Lower lobe of right lung (tissue), 2 donors: ENCODE measurements at regions not wholly inside any gene's neighbourhood (a gene's known extent, or its start where the extent isn't known, plus 50 kb on each side); places are given as distances from the start of the nearest gene placed in this dataset.

Source experiments
- ATAC-seq, 2 donors: fragments of 200-7000 bp; cut with Tn5 transposase; one replicate each; pipeline ENCODE4 v1.9.1; 2020 to 2022; ENCODE audit warnings: mild to moderate bottlenecking in 2 of 2, moderate library complexity in 2 of 2
- DNase-seq: peaks from one replicate; pipeline ENCODE4 v3.0.0-alpha.2; 2020
- H3K27ac ChIP-seq: fragments of 200-600 bp; one replicate; pipeline ENCODE4 v1.8.0; 2022
- H3K27me3 ChIP-seq: fragments of 200-600 bp; one replicate; pipeline ENCODE4 v1.8.0; 2022; ENCODE audit warnings: low read depth
- H3K36me3 ChIP-seq: fragments of 200-600 bp; one replicate; pipeline ENCODE4 v1.8.0; 2022; ENCODE audit warnings: mild to moderate bottlenecking
- H3K4me1 ChIP-seq: fragments of 200-600 bp; one replicate; pipeline ENCODE4 v1.8.0; 2022
- H3K4me3 ChIP-seq: fragments of 200-600 bp; one replicate; pipeline ENCODE4 v1.8.0; 2022; ENCODE audit warnings: mild to moderate bottlenecking
- H3K9me3 ChIP-seq: fragments of 200-600 bp; one replicate; pipeline ENCODE4 v1.8.0; 2022
- intact Hi-C: fragments of 100-400 bp; cut with DNase I; formaldehyde crosslinking; loops from one replicate; pipeline ENCODE4 v1.11.0; 2022
- TF ChIP-seq, protein P1 (sequence below): fragments of 200-600 bp; IDR thresholded peaks from one replicate; pipeline ENCODE4 v1.8.0; 2022; ENCODE audit warnings: antibody characterized with exemption, mild to moderate bottlenecking
- donor health status: DM: no; HTN: yes; CAD: no; lungs with severe emphysema.

GRCh38 chrX:20742106-20742505 lies 475.4 kb upstream of the RPS6KA3 start:
- Histone ChIP-seq H3K4me3 (no peak overlapping the region), H3K27ac (no peak overlapping the region), H3K36me3 (no peaks in the 10 kb centered on the region), H3K4me1 (no peaks in the 10 kb centered on the region), H3K9me3 (no peaks in the 10 kb centered on the region), H3K27me3 (no peaks in the 10 kb centered on the region)
- ATAC-seq (no peak), DNase-seq (no peak)
- intact Hi-C loops = no loop called here
- TF ChIP-seq, protein P1, sequence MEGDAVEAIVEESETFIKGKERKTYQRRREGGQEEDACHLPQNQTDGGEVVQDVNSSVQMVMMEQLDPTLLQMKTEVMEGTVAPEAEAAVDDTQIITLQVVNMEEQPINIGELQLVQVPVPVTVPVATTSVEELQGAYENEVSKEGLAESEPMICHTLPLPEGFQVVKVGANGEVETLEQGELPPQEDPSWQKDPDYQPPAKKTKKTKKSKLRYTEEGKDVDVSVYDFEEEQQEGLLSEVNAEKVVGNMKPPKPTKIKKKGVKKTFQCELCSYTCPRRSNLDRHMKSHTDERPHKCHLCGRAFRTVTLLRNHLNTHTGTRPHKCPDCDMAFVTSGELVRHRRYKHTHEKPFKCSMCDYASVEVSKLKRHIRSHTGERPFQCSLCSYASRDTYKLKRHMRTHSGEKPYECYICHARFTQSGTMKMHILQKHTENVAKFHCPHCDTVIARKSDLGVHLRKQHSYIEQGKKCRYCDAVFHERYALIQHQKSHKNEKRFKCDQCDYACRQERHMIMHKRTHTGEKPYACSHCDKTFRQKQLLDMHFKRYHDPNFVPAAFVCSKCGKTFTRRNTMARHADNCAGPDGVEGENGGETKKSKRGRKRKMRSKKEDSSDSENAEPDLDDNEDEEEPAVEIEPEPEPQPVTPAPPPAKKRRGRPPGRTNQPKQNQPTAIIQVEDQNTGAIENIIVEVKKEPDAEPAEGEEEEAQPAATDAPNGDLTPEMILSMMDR = no peak

- Histone ChIP-seq H3K36me3 (no peaks in the 10 kb centered on the region), H3K4me1 (no peaks in the 10 kb centered on the region), H3K27me3 (no peaks in the 10 kb centered on the region), H3K4me3 (no peak overlapping the region), H3K9me3 (no peaks in the 10 kb centered on the region), H3K27ac (no peak overlapping the region)
- ATAC-seq (no peak), DNase-seq (no peak)
- intact Hi-C loops = no loop called here
- TF ChIP-seq, protein P1 = no peak
Measured at GRCh38 chrX:20740443-20740842, 473.7 kb upstream of the RPS6KA3 start.

GRCh38 chrX:20739038-20739745 lies 472.5 kb upstream of the RPS6KA3 start:
- H3K4me3 ChIP-seq = no peak overlapping the region
- TF ChIP-seq, protein P1 = no peak
- H3K4me1 ChIP-seq = no peaks in the 10 kb centered on the region
- DNase-seq (no peak), ATAC-seq (no peak)
- intact Hi-C loops = no loop called here
- no peaks in the 10 kb centered on the region for H3K27me3 ChIP-seq
- no peaks in the 10 kb centered on the region for H3K36me3 ChIP-seq
- no peaks in the 10 kb centered on the region for H3K9me3 ChIP-seq
- H3K27ac ChIP-seq = no peak overlapping the region

- no peak overlapping the region for H3K27ac ChIP-seq
- intact Hi-C loops = no loop called here
- H3K36me3 ChIP-seq = no peaks in the 10 kb centered on the region
- no peaks in the 10 kb centered on the region for H3K9me3 ChIP-seq
- ATAC-seq (no peak), DNase-seq (no peak)
- no peak overlapping the region for H3K4me3 ChIP-seq
- no peaks in the 10 kb centered on the region for H3K27me3 ChIP-seq
- H3K4me1 ChIP-seq = no peaks in the 10 kb centered on the region
- TF ChIP-seq, protein P1 = no peak
Measured at GRCh38 chrX:20729416-20729815, 462.7 kb upstream of the RPS6KA3 start.

DNA sequence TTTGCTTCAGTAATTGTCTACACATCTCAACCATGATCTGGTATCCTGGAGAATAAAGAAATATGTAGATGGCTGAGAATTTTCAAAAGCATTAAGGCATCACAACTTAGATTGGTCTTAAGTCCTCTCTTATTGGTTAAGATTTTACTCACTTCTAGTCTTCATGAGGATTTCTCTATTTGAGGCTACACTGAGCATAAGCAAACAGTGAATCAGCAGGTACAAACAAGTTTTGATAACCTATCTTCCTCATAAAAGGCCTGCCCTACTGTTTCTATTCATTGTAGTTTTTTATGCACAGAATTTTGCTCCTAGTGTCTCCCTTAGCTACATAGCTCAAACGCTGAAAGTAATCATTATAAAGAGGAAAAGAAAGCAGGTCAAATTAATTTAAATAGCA lies 460.7 kb upstream of the RPS6KA3 start:
- intact Hi-C loops = no loop called here
- H3K4me3 ChIP-seq = no peak overlapping the region
- H3K27me3 ChIP-seq = no peaks in the 10 kb centered on the region
- no peaks in the 10 kb centered on the region for H3K4me1 ChIP-seq
- DNase-seq = no peak
- H3K27ac ChIP-seq = no peak overlapping the region
- TF ChIP-seq, protein P1 = no peak
- no peak for ATAC-seq
- H3K36me3 ChIP-seq = no peaks in the 10 kb centered on the region
- no peaks in the 10 kb centered on the region for H3K9me3 ChIP-seq
